ENCODE measurements at regions not wholly inside any gene's neighbourhood (a gene's known extent, or its start where the extent isn't known, plus 50 kb on each side); places are given as distances from the start of the nearest gene placed in this dataset.

DNA sequence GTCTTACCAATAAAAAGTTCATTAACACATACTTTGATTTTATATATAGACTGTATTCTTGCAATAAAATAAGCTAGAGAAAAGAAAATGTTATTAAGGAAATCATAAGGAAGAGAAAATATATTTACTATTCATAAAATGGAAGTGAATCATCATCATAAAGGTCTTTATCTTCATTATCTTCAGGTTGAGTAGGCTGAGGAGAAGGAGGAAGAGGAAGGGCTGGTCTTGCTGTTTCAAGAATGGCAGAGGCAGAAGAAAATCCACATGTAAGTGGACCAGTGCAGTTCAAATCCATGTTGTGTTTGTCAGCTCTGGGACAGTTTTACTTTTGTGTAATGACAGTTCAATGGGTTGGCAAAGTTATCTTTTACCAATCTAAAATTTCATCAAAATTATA is 609.1 kb upstream of the ANKRD30A start:
- no peak overlapping the region for H3K27ac Mint-ChIP-seq (ENCODE audit: unreplicated experiment)
- H3K4me3 Mint-ChIP-seq (ENCODE audit: unreplicated experiment) = no peak overlapping the region
- no peaks in the 10 kb centered on the region for H3K36me3 Mint-ChIP-seq (ENCODE audit: low read depth, unreplicated experiment)
- no peaks in the 10 kb centered on the region for H3K4me1 Mint-ChIP-seq (ENCODE audit: unreplicated experiment)
- no peak for DNase-seq (ENCODE audit: low spot score)
- no peaks in the 10 kb centered on the region for H3K9me3 Mint-ChIP-seq (ENCODE audit: unreplicated experiment)
- H3K27me3 Mint-ChIP-seq (ENCODE audit: unreplicated experiment) = no peaks in the 10 kb centered on the region
- TF ChIP-seq, protein P1, sequence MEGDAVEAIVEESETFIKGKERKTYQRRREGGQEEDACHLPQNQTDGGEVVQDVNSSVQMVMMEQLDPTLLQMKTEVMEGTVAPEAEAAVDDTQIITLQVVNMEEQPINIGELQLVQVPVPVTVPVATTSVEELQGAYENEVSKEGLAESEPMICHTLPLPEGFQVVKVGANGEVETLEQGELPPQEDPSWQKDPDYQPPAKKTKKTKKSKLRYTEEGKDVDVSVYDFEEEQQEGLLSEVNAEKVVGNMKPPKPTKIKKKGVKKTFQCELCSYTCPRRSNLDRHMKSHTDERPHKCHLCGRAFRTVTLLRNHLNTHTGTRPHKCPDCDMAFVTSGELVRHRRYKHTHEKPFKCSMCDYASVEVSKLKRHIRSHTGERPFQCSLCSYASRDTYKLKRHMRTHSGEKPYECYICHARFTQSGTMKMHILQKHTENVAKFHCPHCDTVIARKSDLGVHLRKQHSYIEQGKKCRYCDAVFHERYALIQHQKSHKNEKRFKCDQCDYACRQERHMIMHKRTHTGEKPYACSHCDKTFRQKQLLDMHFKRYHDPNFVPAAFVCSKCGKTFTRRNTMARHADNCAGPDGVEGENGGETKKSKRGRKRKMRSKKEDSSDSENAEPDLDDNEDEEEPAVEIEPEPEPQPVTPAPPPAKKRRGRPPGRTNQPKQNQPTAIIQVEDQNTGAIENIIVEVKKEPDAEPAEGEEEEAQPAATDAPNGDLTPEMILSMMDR (IDR thresholded peaks at IDR 0.05; ENCODE audit: unreplicated experiment) = no peak

DNA sequence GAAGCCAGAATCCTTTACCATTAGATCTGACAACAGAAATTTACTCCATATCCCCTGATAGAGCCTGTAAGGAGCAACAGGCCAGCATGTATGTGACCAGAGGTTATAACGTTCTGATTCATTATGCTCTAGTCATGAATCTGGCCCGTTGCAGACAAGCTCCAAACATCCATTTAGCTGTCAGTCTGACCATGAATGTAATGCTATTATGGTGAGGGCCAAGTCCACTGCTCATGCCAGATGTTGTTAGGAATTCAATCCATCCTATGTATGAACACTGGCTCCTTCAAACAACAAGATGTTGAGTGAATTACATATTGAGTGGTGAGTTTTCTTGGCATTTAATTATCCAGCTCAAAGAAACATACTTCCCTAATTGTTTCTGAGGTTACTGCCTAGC is 610.1 kb upstream of the ANKRD30A start:
- no peak overlapping the region for H3K27ac Mint-ChIP-seq (ENCODE audit: unreplicated experiment)
- no peak overlapping the region for H3K4me3 Mint-ChIP-seq (ENCODE audit: unreplicated experiment)
- H3K4me1 Mint-ChIP-seq (ENCODE audit: unreplicated experiment) = no peaks in the 10 kb centered on the region
- no peaks in the 10 kb centered on the region for H3K9me3 Mint-ChIP-seq (ENCODE audit: unreplicated experiment)
- TF ChIP-seq, protein P1 (IDR thresholded peaks at IDR 0.05; ENCODE audit: unreplicated experiment) = no peak
- no peaks in the 10 kb centered on the region for H3K36me3 Mint-ChIP-seq (ENCODE audit: low read depth, unreplicated experiment)
- H3K27me3 Mint-ChIP-seq (ENCODE audit: unreplicated experiment) = no peaks in the 10 kb centered on the region
- no peak for DNase-seq (ENCODE audit: low spot score)

DNA sequence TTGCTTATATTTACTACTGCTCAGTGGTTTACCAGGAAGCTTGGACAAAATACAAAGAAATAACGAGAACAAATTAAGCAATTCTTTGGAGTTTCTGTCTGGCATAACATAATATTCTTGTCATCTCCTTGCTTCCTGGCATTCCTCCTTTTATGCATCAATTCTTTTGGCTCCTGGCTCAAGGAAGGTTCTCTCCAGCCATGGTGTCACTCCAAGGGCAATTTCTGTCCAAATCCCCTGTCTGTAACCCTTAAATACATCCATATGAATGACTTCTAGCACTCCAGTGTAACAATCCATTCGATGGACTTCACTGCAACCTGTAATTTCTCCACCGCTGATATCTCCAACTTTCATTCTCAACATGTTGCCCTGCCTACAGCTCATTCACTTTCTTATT is 617.7 kb upstream of the ANKRD30A start:
- H3K4me3 Mint-ChIP-seq (ENCODE audit: unreplicated experiment) = no peak overlapping the region
- H3K9me3 Mint-ChIP-seq (ENCODE audit: unreplicated experiment) = no peaks in the 10 kb centered on the region
- no peak overlapping the region for H3K27ac Mint-ChIP-seq (ENCODE audit: unreplicated experiment)
- no peaks in the 10 kb centered on the region for H3K36me3 Mint-ChIP-seq (ENCODE audit: low read depth, unreplicated experiment)
- H3K27me3 Mint-ChIP-seq (ENCODE audit: unreplicated experiment) = no peaks in the 10 kb centered on the region
- TF ChIP-seq, protein P1 (IDR thresholded peaks at IDR 0.05; ENCODE audit: unreplicated experiment) = no peak
- peaks cover 13% of the 10 kb centered on the region for H3K4me1 Mint-ChIP-seq (ENCODE audit: unreplicated experiment)
- no peak for DNase-seq (ENCODE audit: low spot score)

DNA sequence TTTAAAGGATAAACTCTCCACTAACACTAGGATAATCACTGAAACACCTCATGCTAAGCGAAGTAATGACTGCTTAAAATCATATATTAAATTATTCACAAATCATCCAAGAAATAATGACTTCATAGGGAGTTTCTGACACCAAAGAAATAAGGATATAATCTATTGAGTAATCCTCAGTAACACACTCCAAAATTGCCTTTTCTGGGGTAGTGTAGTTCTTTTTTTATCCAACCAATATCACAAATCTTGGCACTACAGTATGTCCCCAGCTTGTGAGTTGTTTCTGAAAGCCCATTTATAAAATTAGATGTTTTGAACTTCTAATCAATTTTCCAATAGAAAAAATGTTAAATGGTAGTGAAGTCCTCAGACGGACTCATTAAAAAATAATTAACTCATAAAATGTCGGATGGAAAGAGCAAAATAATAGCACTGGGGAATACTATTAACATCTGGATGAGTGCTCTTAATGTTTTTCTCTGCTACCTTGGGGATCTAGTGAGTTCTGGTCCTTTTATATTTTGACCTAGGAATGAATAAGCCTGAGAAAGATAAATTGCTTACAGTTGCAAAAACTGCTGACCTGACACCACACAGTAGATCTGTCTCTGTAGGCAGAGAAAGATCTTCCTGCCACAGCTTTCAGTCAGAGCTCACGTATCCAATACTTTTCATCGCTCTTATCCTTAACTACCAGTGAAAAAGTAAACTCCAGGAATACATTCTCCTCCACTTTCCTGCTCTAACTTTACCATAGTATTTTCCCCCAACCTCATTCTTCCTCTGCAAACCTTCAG is 618.5 kb upstream of the ANKRD30A start:
- no peak overlapping the region for H3K27ac Mint-ChIP-seq (ENCODE audit: unreplicated experiment)
- no peaks in the 10 kb centered on the region for H3K27me3 Mint-ChIP-seq (ENCODE audit: unreplicated experiment)
- TF ChIP-seq, protein P1 (IDR thresholded peaks at IDR 0.05; ENCODE audit: unreplicated experiment) = no peak
- H3K36me3 Mint-ChIP-seq (ENCODE audit: low read depth, unreplicated experiment) = no peaks in the 10 kb centered on the region
- H3K4me1 Mint-ChIP-seq (ENCODE audit: unreplicated experiment) = peaks cover 13% of the 10 kb centered on the region
- no peak overlapping the region for H3K4me3 Mint-ChIP-seq (ENCODE audit: unreplicated experiment)
- no peaks in the 10 kb centered on the region for H3K9me3 Mint-ChIP-seq (ENCODE audit: unreplicated experiment)
- DNase-seq (ENCODE audit: low spot score) = no peak

DNA sequence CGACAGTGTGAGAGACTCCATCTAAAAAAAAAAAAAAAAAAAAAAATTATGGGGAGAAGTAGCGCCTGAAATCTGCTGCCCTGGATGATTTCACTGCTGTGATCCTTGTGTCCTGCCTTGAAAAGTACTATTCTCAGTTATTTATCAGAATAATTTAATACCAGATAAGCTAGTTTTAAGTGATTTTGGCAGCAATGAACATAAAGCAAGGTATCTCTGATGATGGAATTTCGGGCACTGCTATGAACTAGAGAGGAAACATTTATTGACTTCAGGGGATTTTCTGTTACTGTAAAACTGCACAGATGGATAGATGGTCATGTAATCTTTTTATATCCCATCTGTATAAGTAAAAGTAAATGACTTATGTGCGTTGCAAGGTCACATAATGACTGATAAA is 619.1 kb upstream of the ANKRD30A start:
- no peaks in the 10 kb centered on the region for H3K27me3 Mint-ChIP-seq (ENCODE audit: unreplicated experiment)
- no peak for DNase-seq (ENCODE audit: low spot score)
- no peak overlapping the region for H3K4me3 Mint-ChIP-seq (ENCODE audit: unreplicated experiment)
- TF ChIP-seq, protein P1 (IDR thresholded peaks at IDR 0.05; ENCODE audit: unreplicated experiment) = no peak
- no peak overlapping the region for H3K27ac Mint-ChIP-seq (ENCODE audit: unreplicated experiment)
- peaks cover 13% of the 10 kb centered on the region for H3K4me1 Mint-ChIP-seq (ENCODE audit: unreplicated experiment)
- no peaks in the 10 kb centered on the region for H3K36me3 Mint-ChIP-seq (ENCODE audit: low read depth, unreplicated experiment)
- H3K9me3 Mint-ChIP-seq (ENCODE audit: unreplicated experiment) = no peaks in the 10 kb centered on the region

All from endothelial cell (in vitro differentiated cells).